ENCODE measurements at regions not wholly inside any gene's neighbourhood (a gene's known extent, or its start where the extent isn't known, plus 50 kb on each side); places are given as distances from the start of the nearest gene placed in this dataset.

DNA sequence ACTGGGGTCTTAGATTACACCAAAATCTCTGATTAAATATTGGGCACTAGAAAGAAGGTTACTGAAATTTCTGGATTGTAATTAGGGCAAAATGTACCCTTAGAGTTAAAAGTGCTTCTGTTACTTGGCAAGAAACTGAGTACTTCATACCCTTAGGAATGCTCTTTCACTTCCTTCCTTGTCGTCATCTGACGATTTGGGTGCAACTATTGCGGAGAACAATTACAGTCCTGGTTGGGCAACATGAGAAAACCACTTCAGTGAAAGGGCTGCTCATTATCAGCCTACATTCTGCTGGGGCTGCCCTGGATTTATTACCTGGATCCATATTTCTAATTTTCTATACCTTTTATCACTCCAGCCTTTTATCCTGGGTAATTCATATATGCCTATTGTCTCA is 348.5 kb upstream of the MDGA2 start:
- TF ChIP-seq, protein P1, sequence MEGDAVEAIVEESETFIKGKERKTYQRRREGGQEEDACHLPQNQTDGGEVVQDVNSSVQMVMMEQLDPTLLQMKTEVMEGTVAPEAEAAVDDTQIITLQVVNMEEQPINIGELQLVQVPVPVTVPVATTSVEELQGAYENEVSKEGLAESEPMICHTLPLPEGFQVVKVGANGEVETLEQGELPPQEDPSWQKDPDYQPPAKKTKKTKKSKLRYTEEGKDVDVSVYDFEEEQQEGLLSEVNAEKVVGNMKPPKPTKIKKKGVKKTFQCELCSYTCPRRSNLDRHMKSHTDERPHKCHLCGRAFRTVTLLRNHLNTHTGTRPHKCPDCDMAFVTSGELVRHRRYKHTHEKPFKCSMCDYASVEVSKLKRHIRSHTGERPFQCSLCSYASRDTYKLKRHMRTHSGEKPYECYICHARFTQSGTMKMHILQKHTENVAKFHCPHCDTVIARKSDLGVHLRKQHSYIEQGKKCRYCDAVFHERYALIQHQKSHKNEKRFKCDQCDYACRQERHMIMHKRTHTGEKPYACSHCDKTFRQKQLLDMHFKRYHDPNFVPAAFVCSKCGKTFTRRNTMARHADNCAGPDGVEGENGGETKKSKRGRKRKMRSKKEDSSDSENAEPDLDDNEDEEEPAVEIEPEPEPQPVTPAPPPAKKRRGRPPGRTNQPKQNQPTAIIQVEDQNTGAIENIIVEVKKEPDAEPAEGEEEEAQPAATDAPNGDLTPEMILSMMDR (IDR thresholded peaks at IDR 0.05): no peak
- TF ChIP-seq POLR2A (IDR thresholded peaks at IDR 0.05): no peak

All from adrenal gland (tissue), 5 donors.